ENCODE measurements at regions not wholly inside any gene's neighbourhood (a gene's known extent, or its start where the extent isn't known, plus 50 kb on each side); places are given as distances from the start of the nearest gene placed in this dataset.

- ATAC-seq, result no peak
Measured at GRCh38 chr6:4368649-4369048, 233.3 kb upstream of the ECI2 start.

DNA sequence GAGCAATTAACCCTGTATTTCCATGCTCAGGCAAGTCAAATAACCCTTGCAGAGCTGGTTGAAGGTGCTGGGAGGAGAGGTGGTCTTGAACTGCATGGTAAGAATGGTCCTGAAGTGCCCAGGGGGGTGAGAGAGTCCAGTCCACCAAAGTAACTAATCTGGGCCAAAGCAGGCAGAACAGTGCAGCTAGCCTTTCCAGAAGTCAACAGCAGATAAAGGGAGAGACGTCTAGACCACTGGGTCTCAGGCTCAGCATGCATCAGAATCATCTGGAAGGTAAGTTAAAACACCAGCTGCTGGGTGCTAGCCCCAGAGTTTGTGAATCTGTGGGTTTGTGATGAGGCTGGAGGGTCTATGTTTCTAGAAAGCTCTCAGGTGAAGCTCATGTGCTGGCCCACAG lies 232.3 kb upstream of the ECI2 start:
- ATAC-seq, result no peak

DNA sequence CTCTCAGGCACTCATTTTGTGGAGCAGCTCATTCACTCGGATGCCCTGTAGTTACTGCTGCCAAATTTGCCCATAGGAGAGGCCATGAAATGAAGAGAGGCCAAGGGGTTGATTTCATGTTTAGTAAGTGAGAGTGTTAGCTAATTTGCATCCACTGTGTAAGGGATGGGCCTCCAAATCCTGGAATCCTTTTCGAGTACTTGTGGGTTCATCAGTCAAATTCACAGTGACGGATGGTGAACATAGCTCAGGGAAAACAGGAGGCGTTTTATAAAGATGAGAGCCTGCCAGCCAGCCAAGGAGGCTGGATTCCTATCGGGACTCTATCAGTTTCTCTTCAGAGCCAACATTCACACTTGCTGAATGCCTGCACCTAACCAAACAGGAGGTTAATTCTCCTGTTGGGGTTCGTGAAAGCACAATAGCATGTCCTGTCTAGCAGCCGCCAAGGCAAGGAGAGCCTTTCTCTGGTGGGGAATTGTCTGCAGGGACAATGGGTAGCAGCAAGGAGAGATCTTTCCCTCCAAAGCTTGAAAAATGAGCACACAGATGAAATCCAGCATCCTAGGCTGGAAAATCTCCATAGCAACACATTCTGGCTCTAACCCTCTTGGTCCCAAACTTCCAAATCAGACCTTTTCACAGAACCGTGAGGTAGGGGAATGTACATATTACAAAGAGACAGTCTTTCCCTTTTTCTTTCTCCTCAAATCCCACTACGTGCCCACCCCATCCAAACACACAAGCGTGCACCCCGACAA lies 231.4 kb upstream of the ECI2 start:
- ATAC-seq, result no peak

DNA sequence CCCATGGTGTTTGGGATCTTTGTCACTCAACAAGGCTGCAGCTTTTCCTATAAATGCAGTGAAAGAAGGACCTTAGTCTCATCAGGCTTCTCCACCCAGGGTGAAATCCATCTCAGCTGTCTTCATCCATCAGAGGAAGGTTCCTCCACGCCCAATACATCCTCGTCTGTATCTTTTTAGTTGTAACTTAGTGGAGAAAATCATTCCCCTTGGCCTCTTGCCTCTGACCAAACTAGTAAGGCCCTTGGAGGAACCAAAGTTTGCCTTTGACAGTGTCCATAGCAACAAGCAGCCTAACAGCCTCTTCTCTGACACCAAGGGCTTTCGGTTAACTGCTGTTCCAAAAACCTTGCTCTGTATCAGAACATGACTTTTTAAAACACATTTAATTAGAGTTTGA lies 230.3 kb upstream of the ECI2 start:
- no peak for ATAC-seq

- ATAC-seq, result no peak
Measured at GRCh38 chr6:4364711-4365110, 229.3 kb upstream of the ECI2 start.

DNA sequence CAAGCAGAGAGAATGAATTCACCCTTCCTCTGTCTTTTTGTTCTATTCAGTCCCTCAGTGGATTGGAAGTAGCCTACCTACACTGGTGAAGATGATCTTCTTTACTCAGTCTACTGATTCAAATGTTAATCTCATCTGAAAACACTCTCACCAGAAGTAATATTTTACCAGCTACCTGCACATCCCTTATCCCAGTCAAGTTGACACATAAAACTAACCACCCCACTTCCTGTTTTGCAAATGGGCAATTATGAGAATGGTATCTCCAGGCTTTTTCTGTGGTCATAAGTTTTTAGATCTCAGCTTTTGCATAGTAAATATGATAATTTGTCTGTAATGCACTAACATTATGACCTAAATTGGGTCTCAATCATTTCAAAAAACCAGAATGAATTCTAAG lies 228.8 kb upstream of the ECI2 start:
- ATAC-seq, result no peak

DNA sequence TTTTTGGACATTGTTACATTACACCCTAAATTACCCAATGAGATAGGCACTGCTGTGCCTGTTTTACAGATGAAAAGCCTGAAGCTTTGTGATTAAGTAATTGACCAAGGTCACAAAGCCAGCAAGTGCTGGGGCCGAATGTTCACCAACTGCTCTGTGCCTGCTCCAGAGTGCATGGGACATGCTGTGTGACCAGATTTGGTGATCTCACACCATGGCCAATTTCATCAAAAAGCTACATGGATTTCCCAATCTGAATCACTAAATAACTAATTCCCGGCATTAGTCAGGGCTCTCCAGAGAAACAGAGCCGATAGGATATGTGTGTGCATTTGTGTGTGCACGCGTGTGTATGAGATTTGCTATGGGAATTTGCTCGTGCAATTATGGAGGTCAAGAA lies 228.3 kb upstream of the ECI2 start:
- no peak for ATAC-seq

GRCh38 chr6:4362326-4362725 lies 227.0 kb upstream of the ECI2 start:
- ATAC-seq, result no peak

DNA sequence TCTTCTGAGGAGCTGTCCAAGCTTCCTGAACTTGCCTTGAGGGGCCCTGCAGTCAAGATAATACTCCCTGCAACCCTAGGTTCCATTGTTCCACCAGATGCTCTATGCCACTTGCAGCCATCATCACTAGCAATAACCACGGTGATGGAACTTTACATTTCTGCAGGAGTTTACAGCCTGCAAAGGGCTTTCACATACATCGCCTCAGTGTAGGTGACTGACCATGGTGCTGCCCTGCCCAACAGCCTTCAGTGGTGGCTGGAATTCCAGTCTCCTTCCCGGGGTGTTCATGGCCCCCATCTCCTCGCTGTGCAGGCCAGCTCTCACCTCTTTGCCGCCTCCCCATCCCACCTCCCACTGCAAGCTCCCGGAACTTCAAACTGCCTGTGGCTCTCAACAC lies 225.5 kb upstream of the ECI2 start:
- no peak for ATAC-seq

- ATAC-seq, result no peak
Measured at GRCh38 chr6:4359108-4359730, 223.8 kb upstream of the ECI2 start.

DNA sequence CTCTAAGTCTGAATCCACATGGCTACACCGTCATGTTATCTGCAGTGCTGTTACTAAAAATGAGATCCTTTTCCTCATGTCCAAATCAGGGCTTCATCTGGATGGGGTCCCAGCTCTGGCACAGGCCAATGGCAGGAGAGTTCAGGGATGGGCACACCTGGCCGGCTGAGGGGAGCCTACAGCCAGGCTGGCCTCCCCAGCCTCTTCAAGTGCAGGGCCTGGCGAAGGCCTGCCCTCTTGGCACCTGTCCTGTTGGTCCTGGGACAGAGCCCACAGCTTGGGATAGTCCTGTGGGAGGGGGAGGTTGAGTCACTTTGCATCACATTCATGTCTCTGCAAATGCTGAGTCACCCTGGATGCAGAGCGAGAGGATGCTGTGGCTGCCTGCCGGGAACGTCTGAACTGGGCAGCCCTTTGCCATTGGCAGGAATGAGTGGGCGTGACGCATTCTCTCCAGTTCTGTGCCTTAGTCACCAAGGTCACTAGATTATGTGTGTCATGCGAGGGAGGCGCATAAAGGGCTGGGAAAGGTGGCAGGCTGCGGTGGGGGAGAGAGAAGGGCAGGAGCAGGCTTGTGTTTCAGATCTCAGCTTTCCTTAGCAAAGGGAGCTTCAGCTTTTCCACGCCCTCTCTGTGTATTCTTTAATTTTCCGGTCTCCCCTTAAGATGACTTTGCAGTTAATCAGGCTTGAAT lies 223.2 kb upstream of the ECI2 start:
- peak; percentile 96 for ATAC-seq

GRCh38 chr6:4357660-4358152 lies 222.3 kb upstream of the ECI2 start:
- peak; percentile 72 for ATAC-seq

GRCh38 chr6:4356899-4357659 lies 221.7 kb upstream of the ECI2 start:
- no peak for ATAC-seq

- ATAC-seq, result no peak
Measured at GRCh38 chr6:4355241-4355640, 219.9 kb upstream of the ECI2 start.

- ATAC-seq, result no peak
Measured at GRCh38 chr6:4354181-4354580, 218.8 kb upstream of the ECI2 start.

- ATAC-seq, result no peak
Measured at GRCh38 chr6:4352731-4353130, 217.4 kb upstream of the ECI2 start.

GRCh38 chr6:4352322-4352669 lies 216.9 kb upstream of the ECI2 start:
- no peak for ATAC-seq

GRCh38 chr6:4351520-4352321 lies 216.3 kb upstream of the ECI2 start:
- peak; percentile 61 for ATAC-seq

GRCh38 chr6:4350567-4351519 lies 215.5 kb upstream of the ECI2 start:
- ATAC-seq, result no peak

- no peak for ATAC-seq
Measured at GRCh38 chr6:4349931-4350330, 214.6 kb upstream of the ECI2 start.

GRCh38 chr6:4349323-4349722 lies 213.9 kb upstream of the ECI2 start:
- ATAC-seq, result no peak

Measured in esophagus mucosa (tissue), 1 donor.